ENCODE measurements at regions not wholly inside any gene's neighbourhood (a gene's known extent, or its start where the extent isn't known, plus 50 kb on each side); places are given as distances from the start of the nearest gene placed in this dataset.

DNA sequence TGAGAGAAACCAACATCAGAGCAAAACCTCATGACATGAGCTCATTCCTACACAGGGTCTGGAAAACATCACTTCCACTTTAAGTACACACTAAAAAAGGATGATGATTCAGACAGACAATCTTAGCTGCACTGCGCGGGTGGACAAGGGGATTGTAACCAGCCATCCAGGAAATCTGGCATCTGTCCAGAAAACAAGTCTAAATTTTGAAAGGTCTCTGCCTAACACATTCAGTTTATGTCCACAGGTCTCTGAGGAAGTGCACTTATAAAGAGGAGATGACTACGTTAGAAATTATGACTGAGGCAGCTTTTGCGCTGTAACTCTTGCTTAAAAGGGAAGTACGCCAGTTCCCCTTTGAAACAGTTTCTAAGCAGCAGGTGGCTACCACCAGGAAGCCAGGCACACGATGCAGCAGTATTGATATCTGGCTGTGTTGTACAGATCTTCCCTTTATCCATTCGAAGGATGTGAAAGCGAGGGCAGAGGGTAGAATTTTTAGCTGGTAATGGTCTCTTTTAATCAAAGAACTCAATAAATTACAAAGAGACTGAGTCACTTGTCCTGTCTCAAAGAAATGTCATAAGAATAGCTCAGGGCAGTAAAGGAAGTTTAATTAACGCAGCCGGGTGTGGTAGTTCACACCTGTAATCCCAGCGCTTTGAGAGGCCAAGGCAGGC is 128.0 kb downstream of the SETD4 start:
- Histone ChIP-seq H3K4me3 (ENCODE audit: low read length) (peak overlapping the region; percentile 40), H3K27me3 (ENCODE audit: control insufficient read depth, low read length) (no peaks in the 10 kb centered on the region), H4K20me1 (ENCODE audit: control insufficient read depth, insufficient read depth, low read depth, low read length) (no peaks in the 10 kb centered on the region), H3K9me3 (ENCODE audit: control insufficient read depth, insufficient read depth, low read length) (no peaks in the 10 kb centered on the region), H3K4me2 (ENCODE audit: low read length) (peak overlapping the region; percentile 58), H3K9me2 (replicated peaks; ENCODE audit: control insufficient read depth, low read length) (no peaks in the 10 kb centered on the region), H3F3A (ENCODE audit: control insufficient read depth, insufficient read depth) (peaks cover 15% of the 10 kb centered on the region), H3K36me3 (ENCODE audit: control insufficient read depth, low read length) (no peaks in the 10 kb centered on the region), H3K4me1 (ENCODE audit: control insufficient read depth, low read length) (peaks cover 28% of the 10 kb centered on the region), H3K27ac (ENCODE audit: low read depth, low read length) (peak overlapping the region; percentile 76), H3K79me2 (ENCODE audit: control insufficient read depth, low read length) (no peaks in the 10 kb centered on the region)
- TF ChIP-seq EZH2phosphoT487 (IDR thresholded peaks at IDR 0.05; ENCODE audit: borderline replicate concordance, low read length) (no peak), CTCF (IDR thresholded peaks at IDR 0.05; ENCODE audit: low read depth, low read length, poor library complexity, severe bottlenecking) (no peak)

DNA sequence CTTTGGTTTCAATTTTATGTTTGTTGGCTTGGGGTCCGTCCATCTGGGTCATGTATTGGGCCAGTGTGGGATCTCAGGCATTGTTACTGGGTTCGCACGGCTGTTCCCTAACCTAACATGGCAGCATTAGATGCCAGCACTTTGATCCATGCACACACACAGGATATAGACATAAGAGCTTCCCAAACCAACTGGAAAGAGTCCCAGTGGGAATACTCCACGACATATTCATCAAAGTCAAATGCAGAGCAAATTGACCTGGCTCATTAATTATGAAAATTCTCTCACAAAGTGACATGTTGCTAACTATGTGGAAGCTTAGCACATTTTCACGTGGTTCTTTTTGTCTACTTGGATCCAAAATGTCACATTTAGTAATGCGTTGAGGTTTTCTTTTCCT is 130.4 kb downstream of the SETD4 start:
- no peak overlapping the region for H3K27ac ChIP-seq (ENCODE audit: low read depth, low read length)
- no peaks in the 10 kb centered on the region for H3K36me3 ChIP-seq (ENCODE audit: control insufficient read depth, low read length)
- no peaks in the 10 kb centered on the region for H3K79me2 ChIP-seq (ENCODE audit: control insufficient read depth, low read length)
- peaks cover 28% of the 10 kb centered on the region for H3K4me1 ChIP-seq (ENCODE audit: control insufficient read depth, low read length)
- no peaks in the 10 kb centered on the region for H4K20me1 ChIP-seq (ENCODE audit: control insufficient read depth, insufficient read depth, low read depth, low read length)
- peaks cover 15% of the 10 kb centered on the region for H3F3A ChIP-seq (ENCODE audit: control insufficient read depth, insufficient read depth)
- H3K27me3 ChIP-seq (ENCODE audit: control insufficient read depth, low read length) = no peaks in the 10 kb centered on the region
- no peak overlapping the region for H3K4me2 ChIP-seq (ENCODE audit: low read length)
- TF ChIP-seq CTCF (IDR thresholded peaks at IDR 0.05; ENCODE audit: low read depth, low read length, poor library complexity, severe bottlenecking) (no peak), EZH2phosphoT487 (IDR thresholded peaks at IDR 0.05; ENCODE audit: borderline replicate concordance, low read length) (no peak)
- H3K9me2 ChIP-seq (replicated peaks; ENCODE audit: control insufficient read depth, low read length) = no peaks in the 10 kb centered on the region
- no peak overlapping the region for H3K4me3 ChIP-seq (ENCODE audit: low read length)
- H3K9me3 ChIP-seq (ENCODE audit: control insufficient read depth, insufficient read depth, low read length) = no peaks in the 10 kb centered on the region

DNA sequence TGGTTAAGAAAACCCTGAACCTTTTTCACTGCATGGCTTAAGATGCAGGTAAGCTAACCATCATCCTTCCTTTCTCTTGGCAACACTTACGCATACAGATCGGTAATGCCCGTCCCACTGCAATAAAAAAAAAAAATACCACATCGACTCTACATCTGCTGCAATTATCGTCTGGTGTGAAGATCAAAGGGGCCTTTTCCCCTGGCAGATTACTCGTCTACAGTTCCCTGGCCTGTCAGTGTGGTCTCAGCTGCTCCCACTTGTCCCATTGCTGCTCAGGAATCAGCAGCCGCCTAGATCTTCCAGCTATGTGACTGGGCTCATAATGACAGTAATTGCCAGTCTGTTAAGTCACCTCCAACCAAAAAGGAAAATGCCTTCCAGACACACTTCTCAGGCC is 133.1 kb downstream of the SETD4 start:
- H3K4me2 ChIP-seq (ENCODE audit: low read length) = no peak overlapping the region
- no peaks in the 10 kb centered on the region for H3K79me2 ChIP-seq (ENCODE audit: control insufficient read depth, low read length)
- H3K27ac ChIP-seq (ENCODE audit: low read depth, low read length) = no peak overlapping the region
- H4K20me1 ChIP-seq (ENCODE audit: control insufficient read depth, insufficient read depth, low read depth, low read length) = no peaks in the 10 kb centered on the region
- no peak overlapping the region for H3K4me3 ChIP-seq (ENCODE audit: low read length)
- TF ChIP-seq CTCF (IDR thresholded peaks at IDR 0.05; ENCODE audit: low read depth, low read length, poor library complexity, severe bottlenecking) = no peak
- no peak for TF ChIP-seq EZH2phosphoT487 (IDR thresholded peaks at IDR 0.05; ENCODE audit: borderline replicate concordance, low read length)
- peaks cover 11% of the 10 kb centered on the region for H3K4me1 ChIP-seq (ENCODE audit: control insufficient read depth, low read length)
- peaks cover 9% of the 10 kb centered on the region for H3F3A ChIP-seq (ENCODE audit: control insufficient read depth, insufficient read depth)
- peaks cover 7% of the 10 kb centered on the region; the same call in 1 of the 2 replicates for H3K27me3 ChIP-seq (ENCODE audit: control insufficient read depth, low read length)
- no peaks in the 10 kb centered on the region for H3K9me3 ChIP-seq (ENCODE audit: control insufficient read depth, insufficient read depth, low read length)
- H3K9me2 ChIP-seq (replicated peaks; ENCODE audit: control insufficient read depth, low read length) = no peaks in the 10 kb centered on the region
- no peaks in the 10 kb centered on the region for H3K36me3 ChIP-seq (ENCODE audit: control insufficient read depth, low read length)

All from DOHH2 (cell line).